Caco-2 (cell line): ENCODE measurements at regions not wholly inside any gene's neighbourhood (a gene's known extent, or its start where the extent isn't known, plus 50 kb on each side); places are given as distances from the start of the nearest gene placed in this dataset.

ENCODE experiments used
- BruUV-seq: library from RNA; stranded (reverse); fragments of 400-500 nt; replicated peaks from 2 replicates; lab custom pipeline; 2021; lab: Mats Ljungman, UMichigan
- CTCF ChIA-PET: fragments of 300-600 bp; sonication (Branson Sonifier 250); formaldehyde crosslinking; loops from one replicate; lab custom pipeline; 2022; ENCODE audit warnings: antibody characterized with exemption; lab: Charles Lee
- POLR2A ChIA-PET: fragments of 300-600 bp; sonication (Branson Sonifier 250); formaldehyde crosslinking; loops from one replicate; lab custom pipeline; 2022; ENCODE audit warnings: antibody characterized with exemption; lab: Charles Lee
- DNase-seq, 2 experiments: peaks; one replicate each; pipeline versions ENCODE4 v3.0.0 to v3.0.0-alpha.2; 2020 to 2022
- H3K27me3 ChIP-seq: replicated peaks from 2 replicates; pipeline ENCODE4 v1.6.0; 2011; ENCODE audit warnings: low read length; ENCODE audit not compliant: control insufficient read depth, insufficient read depth
- H3K36me3 ChIP-seq: 2 replicates; pipeline ENCODE4 v1.5.1; 2011; ENCODE audit warnings: low read length; ENCODE audit not compliant: control insufficient read depth, insufficient read depth
- H3K4me1 ChIP-seq: fragments of 250-450 bp; sonication (Bioruptor Pico); 2 replicates; pipeline ENCODE4 v1.5.1; 2020; ENCODE audit warnings: mild to moderate bottlenecking
- H3K4me3 ChIP-seq: 2 replicates; pipeline ENCODE4 v1.5.1; 2011; ENCODE audit warnings: low read depth, mild to moderate bottlenecking, control low read depth, low read length
- H3K9me3 ChIP-seq: fragments of 250-450 bp; sonication (Bioruptor Pico); 2 replicates; pipeline ENCODE4 v1.5.1; 2020; ENCODE audit warnings: mild to moderate bottlenecking, moderate library complexity
- H3K27ac Mint-ChIP-seq: one replicate; pipeline ENCODE4 v1.8.0; 2022; ENCODE audit warnings: mixed read lengths; ENCODE audit not compliant: unreplicated experiment
- H3K27me3 Mint-ChIP-seq: one replicate; pipeline ENCODE4 v1.8.0; 2022; ENCODE audit warnings: mixed read lengths; ENCODE audit not compliant: insufficient read depth, unreplicated experiment
- H3K36me3 Mint-ChIP-seq: one replicate; pipeline ENCODE4 v1.8.0; 2022; ENCODE audit warnings: mild to moderate bottlenecking, mixed read lengths; ENCODE audit not compliant: insufficient read depth, unreplicated experiment
- H3K4me1 Mint-ChIP-seq: one replicate; pipeline ENCODE4 v1.8.0; 2022; ENCODE audit warnings: low read depth, mixed read lengths; ENCODE audit not compliant: unreplicated experiment
- H3K4me3 Mint-ChIP-seq: one replicate; pipeline ENCODE4 v1.8.0; 2022; ENCODE audit warnings: mild to moderate bottlenecking, moderate library complexity, mixed read lengths; ENCODE audit not compliant: unreplicated experiment
- H3K9me3 Mint-ChIP-seq: one replicate; pipeline ENCODE4 v1.8.0; 2022; ENCODE audit warnings: mixed read lengths; ENCODE audit not compliant: unreplicated experiment
- CTCF ChIP-seq, 2 experiments: fragments of 200-600 bp in 1 of 2; IDR thresholded peaks; 1 replicate in 1 of 2; 2 replicates in 1 of 2; pipeline versions ENCODE4 v1.5.1 to v1.8.0; 2011 to 2022; ENCODE audit warnings: antibody characterized with exemption in 1 of 2, control low read depth in 1 of 2, inconsistent platforms in 1 of 2, low read depth in 1 of 2, low read length in 1 of 2, mild to moderate bottlenecking in 1 of 2, moderate library complexity in 1 of 2; ENCODE audit not compliant: insufficient read depth in 1 of 2, severe bottlenecking in 1 of 2, unreplicated experiment in 1 of 2
- intact Hi-C: fragments of 100-400 bp; cut with micrococcal nuclease; formaldehyde crosslinking; loops from one replicate; pipeline ENCODE4 v1.10.0; 2022; ENCODE audit not compliant: unreplicated experiment

- DNase-seq, result no peak
- ChIA-PET POLR2A (no interaction called here), CTCF (no interaction called here)
- Mint-ChIP-seq H3K36me3 (no peaks in the 10 kb centered on the region), H3K27me3 (no peaks in the 10 kb centered on the region), H3K4me1 (peaks cover 14% of the 10 kb centered on the region), H3K9me3 (no peaks in the 10 kb centered on the region), H3K27ac (no peak overlapping the region), H3K4me3 (no peak overlapping the region)
- TF ChIP-seq CTCF (IDR thresholded peaks at IDR 0.05; ENCODE audit: insufficient read depth in 1 of 2, low read depth in 1 of 2, low read length in 1 of 2, severe bottlenecking in 1 of 2, unreplicated experiment in 1 of 2), result no peak
- intact Hi-C loops, result no loop called here
- Histone ChIP-seq H3K27me3 (no peaks in the 10 kb centered on the region), H3K36me3 (no peaks in the 10 kb centered on the region), H3K4me1 (no peaks in the 10 kb centered on the region), H3K4me3 (no peak overlapping the region), H3K9me3 (no peaks in the 10 kb centered on the region)
- BruUV-seq, result no TSS peak
Measured at GRCh38 chr2:72006188-72006736, 141.4 kb downstream of the CYP26B1 start.

GRCh38 chr2:72004976-72005375, 142.7 kb downstream of the CYP26B1 start:
- H3K4me1 Mint-ChIP-seq, result peaks cover 8% of the 10 kb centered on the region
- no peak overlapping the region for H3K27ac Mint-ChIP-seq
- no peaks in the 10 kb centered on the region for H3K9me3 ChIP-seq
- BruUV-seq, result no TSS peak
- H3K27me3 ChIP-seq, result no peaks in the 10 kb centered on the region
- H3K4me1 ChIP-seq, result no peaks in the 10 kb centered on the region
- no peak overlapping the region for H3K4me3 Mint-ChIP-seq
- CTCF ChIA-PET, result no interaction called here
- POLR2A ChIA-PET, result no interaction called here
- H3K36me3 Mint-ChIP-seq, result no peaks in the 10 kb centered on the region
- H3K9me3 Mint-ChIP-seq, result no peaks in the 10 kb centered on the region
- H3K27me3 Mint-ChIP-seq, result no peaks in the 10 kb centered on the region
- no peak overlapping the region for H3K4me3 ChIP-seq
- intact Hi-C loops, result no loop called here
- no peaks in the 10 kb centered on the region for H3K36me3 ChIP-seq
- DNase-seq, result no peak
- no peak for TF ChIP-seq CTCF (IDR thresholded peaks at IDR 0.05; ENCODE audit: insufficient read depth in 1 of 2, low read depth in 1 of 2, low read length in 1 of 2, severe bottlenecking in 1 of 2, unreplicated experiment in 1 of 2)

- H3K4me3 ChIP-seq, result no peak overlapping the region
- no peak for DNase-seq
- no peaks in the 10 kb centered on the region for H3K9me3 ChIP-seq
- POLR2A ChIA-PET, result no interaction called here
- no peak overlapping the region for H3K27ac Mint-ChIP-seq
- H3K27me3 ChIP-seq, result no peaks in the 10 kb centered on the region
- BruUV-seq, result no TSS peak
- no peaks in the 10 kb centered on the region for H3K27me3 Mint-ChIP-seq
- TF ChIP-seq CTCF (IDR thresholded peaks at IDR 0.05; ENCODE audit: insufficient read depth in 1 of 2, low read depth in 1 of 2, low read length in 1 of 2, severe bottlenecking in 1 of 2, unreplicated experiment in 1 of 2), result no peak
- H3K4me3 Mint-ChIP-seq, result no peak overlapping the region
- no peaks in the 10 kb centered on the region for H3K9me3 Mint-ChIP-seq
- no peaks in the 10 kb centered on the region for H3K36me3 ChIP-seq
- H3K4me1 ChIP-seq, result no peaks in the 10 kb centered on the region
- H3K4me1 Mint-ChIP-seq, result peaks cover 8% of the 10 kb centered on the region
- intact Hi-C loops, result no loop called here
- no peaks in the 10 kb centered on the region for H3K36me3 Mint-ChIP-seq
- CTCF ChIA-PET, result no interaction called here
Measured at GRCh38 chr2:72004201-72004915, 143.3 kb downstream of the CYP26B1 start.
